K562 (cell line): ENCODE measurements at regions not wholly inside any gene's neighbourhood (a gene's known extent, or its start where the extent isn't known, plus 50 kb on each side); places are given as distances from the start of the nearest gene placed in this dataset.

Experiments
- ATAC-seq: fragments of 200-7000 bp; cut with Tn5 transposase; 3 replicates; pipeline ENCODE4 v1.9.1; 2020; ENCODE audit warnings: moderate library complexity
- BruUV-seq: library from RNA; stranded (reverse); fragments of 400-500 nt; replicated peaks from 2 replicates; lab custom pipeline; 2021; lab: Mats Ljungman, UMichigan
- CTCF ChIA-PET: fragments of 300-600 bp; formaldehyde crosslinking; extraction: SDS; loops from one replicate; lab custom pipeline; 2021; ENCODE audit warnings: low intra/inter-chr PET ratio; lab: Yijun Ruan, JAX
- POLR2A ChIA-PET: fragments of 300-600, 350-650 bp; sonication (Branson Sonifier 250); formaldehyde crosslinking; extraction: SDS; loops from one replicate; lab custom pipeline; 2021; ENCODE audit warnings: antibody characterized with exemption, inconsistent platforms; lab: Yijun Ruan, JAX
- DNase-seq, 4 experiments: peaks; one replicate each; pipeline versions ENCODE4 v3.0.0 to v3.0.0-alpha.2; 2011 to 2018; ENCODE audit warnings: low spot score in 3 of 4, mixed read lengths in 3 of 4; ENCODE audit errors: extremely low read depth in 1 of 4
- FAIRE-seq: peaks from 2 replicates; lab custom pipeline; 2011; peaks lifted over from hg19 to GRCh38; lab: Jason Lieb, UNC
- H2AFZ ChIP-seq: 2 replicates; pipeline ENCODE4 v1.6.0; 2011; ENCODE audit warnings: low read depth, low read length, control low read depth, inconsistent platforms
- H3K27ac ChIP-seq: fragments of 200-600 bp; 3 replicates; pipeline ENCODE4 v1.8.0; 2011; ENCODE audit warnings: low read depth, mild to moderate bottlenecking, control low read depth, inconsistent platforms, low read length, moderate library complexity, mixed read lengths; ENCODE audit errors: extremely low read depth
- H3K27me3 ChIP-seq, 2 experiments: fragments of 300-600 bp in 1 of 2; 2 replicates in 1 of 2; 3 replicates in 1 of 2; pipeline versions ENCODE4 v1.6.0 to v1.8.0; 2011; ENCODE audit warnings: inconsistent platforms in 2 of 2, low read length in 2 of 2, mild to moderate bottlenecking in 1 of 2, mixed read lengths in 1 of 2, moderate library complexity in 1 of 2; ENCODE audit not compliant: control insufficient read depth in 2 of 2, insufficient read depth in 2 of 2
- H3K36me3 ChIP-seq: fragments of 300-600 bp; 3 replicates; pipeline ENCODE4 v1.8.0; 2011; ENCODE audit warnings: mild to moderate bottlenecking, low read length, inconsistent platforms; ENCODE audit not compliant: control insufficient read depth, insufficient read depth
- H3K4me1 ChIP-seq, 2 experiments: fragments of 200-600 bp in 1 of 2; replicated peaks in 1 of 2; 2 replicates in 1 of 2; 3 replicates in 1 of 2; pipeline versions ENCODE4 v1.5.1 to v1.8.0; 2011; ENCODE audit warnings: inconsistent platforms in 2 of 2, low read length in 2 of 2, mild to moderate bottlenecking in 1 of 2, mixed read lengths in 1 of 2, moderate library complexity in 1 of 2; ENCODE audit not compliant: control insufficient read depth in 2 of 2, insufficient read depth in 2 of 2
- H3K4me2 ChIP-seq: 2 replicates; pipeline ENCODE4 v1.6.1; 2011; ENCODE audit warnings: low read length, control low read depth, inconsistent platforms, mixed read lengths; ENCODE audit not compliant: insufficient read depth
- H3K4me3 ChIP-seq: fragments of 200-600 bp; sonication (generic), shearing (Covaris generic); 2 replicates; pipeline ENCODE4 v1.5.1; 2016; ENCODE audit warnings: control low read depth, inconsistent platforms
- H3K79me2 ChIP-seq: fragments of 200-600 bp; 3 replicates; pipeline ENCODE4 v1.8.0; 2011; ENCODE audit warnings: low read length, inconsistent platforms; ENCODE audit not compliant: control insufficient read depth, insufficient read depth
- H3K9ac ChIP-seq, 2 experiments: 2 replicates each; pipeline versions ENCODE4 v1.6.0 to v1.6.1; 2011; ENCODE audit warnings: low read depth in 2 of 2, low read length in 2 of 2, control low read depth in 1 of 2, inconsistent platforms in 1 of 2, mild to moderate bottlenecking in 1 of 2, mixed read lengths in 1 of 2; ENCODE audit not compliant: insufficient read depth in 1 of 2
- H3K9me1 ChIP-seq: one replicate; pipeline ENCODE4 v1.6.0; 2011; ENCODE audit warnings: inconsistent platforms, mild to moderate bottlenecking, low read length, moderate library complexity; ENCODE audit not compliant: control insufficient read depth, insufficient read depth
- H3K9me3 ChIP-seq: replicated peaks from 2 replicates; pipeline ENCODE4 v1.5.1; 2011; ENCODE audit warnings: low read depth, low read length, inconsistent platforms; ENCODE audit not compliant: control insufficient read depth, insufficient read depth
- H4K20me1 ChIP-seq: replicated peaks from 2 replicates; pipeline ENCODE4 v1.6.1; 2011; ENCODE audit warnings: low read length, inconsistent platforms, mixed read lengths; ENCODE audit not compliant: control insufficient read depth, insufficient read depth
- BACH1 ChIP-seq: fragments of 200-800 bp; sonication (Bioruptor generic); IDR thresholded peaks from 2 replicates; pipeline ENCODE4 v1.6.1; 2016; ENCODE audit warnings: missing genetic modification characterization, missing compliant biosample characterization
- CTCF ChIP-seq, 3 experiments: IDR thresholded peaks in 2 of 3; conservative IDR thresholded peaks in 1 of 3; 2 replicates each; pipeline ENCODE4 v1.5.1; 2011 to 2012; ENCODE audit warnings: low read length in 3 of 3, mild to moderate bottlenecking in 3 of 3, control low read depth in 2 of 3, improper control_type of control experiment in 1 of 3, inconsistent platforms in 1 of 3, low read depth in 1 of 3, mixed read lengths in 1 of 3, moderate library complexity in 1 of 3; ENCODE audit not compliant: insufficient read depth in 2 of 3
- E2F6 ChIP-seq, 2 experiments: IDR thresholded peaks; 2 replicates each; pipeline ENCODE4 v1.6.1; 2011; ENCODE audit warnings: borderline replicate concordance in 1 of 2, control low read depth in 1 of 2, low read depth in 1 of 2, low read length in 1 of 2, mild to moderate bottlenecking in 1 of 2, mixed read lengths in 1 of 2, moderate library complexity in 1 of 2; ENCODE audit not compliant: insufficient read depth in 1 of 2, insufficient read length in 1 of 2, poor library complexity in 1 of 2, severe bottlenecking in 1 of 2; ENCODE audit errors: extremely low read depth in 1 of 2
- KAT2B ChIP-seq: IDR thresholded peaks from one replicate; pipeline ENCODE4 v1.6.1; 2012; ENCODE audit warnings: low read depth, mild to moderate bottlenecking, control low read depth, inconsistent platforms, low read length, moderate library complexity
- NR3C1 ChIP-seq: sonication (generic); formaldehyde crosslinking; IDR thresholded peaks from 2 replicates; pipeline ENCODE4 v1.8.1; 2022; ENCODE audit warnings: missing genetic modification reagents
- POLR2G ChIP-seq: fragments of 200-400 bp; formaldehyde crosslinking; IDR thresholded peaks from 2 replicates; pipeline ENCODE4 v1.6.1; 2017; ENCODE audit warnings: low read depth, mild to moderate bottlenecking, antibody characterized with exemption, low read length, moderate library complexity
- RBM22 ChIP-seq: fragments of 200-400 bp; formaldehyde crosslinking; IDR thresholded peaks from 2 replicates; pipeline ENCODE4 v1.6.1; 2018; ENCODE audit warnings: low read length, low read depth; ENCODE audit not compliant: poor library complexity, severe bottlenecking
- TRIM24 ChIP-seq, 2 experiments: fragments of 450-650 bp; IDR thresholded peaks; 2 replicates each; pipeline ENCODE4 v1.6.1; 2016
- ZFP30 ChIP-seq: fragments of 250-450 bp; sonication (Bioruptor Pico); IDR thresholded peaks from 2 replicates; pipeline ENCODE4 v1.8.0; 2022; ENCODE audit warnings: moderate library complexity, mild to moderate bottlenecking, inconsistent platforms, borderline replicate concordance
- ZFP91 ChIP-seq: sonication (generic); formaldehyde crosslinking; IDR thresholded peaks from 2 replicates; pipeline ENCODE4 v1.8.0; 2022; ENCODE audit warnings: mild to moderate bottlenecking, missing genetic modification reagents
- ZNF184 ChIP-seq: sonication (generic); formaldehyde crosslinking; IDR thresholded peaks from 2 replicates; pipeline ENCODE4 v1.5.0; 2020; ENCODE audit warnings: missing genetic modification reagents
- WGBS: fragments of 100-300 bp; shearing (Covaris generic); methylation state at CpG from one replicate; pipeline ENCODE4 v1.1.6; 2016; ENCODE audit warnings: low coverage, mixed read lengths; ENCODE audit not compliant: insufficient coverage; ENCODE audit errors: missing lambda C conversion rate; 5-methylcytosine and 5-hydroxymethylcytosine counted together
- in situ Hi-C: fragments of 300-500 bp; cut with MboI; formaldehyde crosslinking; loops from 4 replicates; pipeline ENCODE4 v1.15.0; 2018; ENCODE audit warnings: inconsistent platforms, mixed read lengths
- intact Hi-C: fragments of 100-400 bp; cut with micrococcal nuclease; formaldehyde crosslinking; loops from 2 replicates; pipeline ENCODE4 v1.14.2; 2022

DNA sequence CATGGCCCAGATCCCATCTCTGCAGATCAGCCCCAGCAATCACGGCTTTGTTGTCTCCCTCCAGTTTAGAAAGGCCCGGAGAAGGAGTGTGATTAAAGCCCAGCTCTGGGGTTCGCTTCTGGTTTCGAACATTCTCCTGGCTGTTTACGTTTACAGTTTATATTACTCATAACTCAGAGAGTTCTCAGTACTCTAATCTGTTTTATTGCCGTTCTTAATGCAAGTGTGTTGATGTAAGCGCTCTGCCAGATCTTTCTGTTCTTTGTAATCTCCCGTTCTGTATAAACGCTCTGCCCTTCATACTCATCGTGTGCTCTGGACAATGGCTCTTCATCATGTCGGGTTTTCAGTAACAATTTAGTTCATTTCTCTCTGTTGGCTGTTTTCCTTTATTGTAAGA lies 82.5 kb upstream of the PRNP start:
- Histone ChIP-seq H3K9me3 (no peaks in the 10 kb centered on the region), H3K36me3 (no peaks in the 10 kb centered on the region), H3K4me3 (no peak overlapping the region), H3K9me1 (no peaks in the 10 kb centered on the region), H3K27ac (no peak overlapping the region), H3K9ac (no peak overlapping the region), H3K4me2 (no peak overlapping the region), H2AFZ (no peak overlapping the region), H4K20me1 (no peaks in the 10 kb centered on the region), H3K79me2 (no peaks in the 10 kb centered on the region), H3K4me1 (no peaks in the 10 kb centered on the region), H3K27me3 (peaks cover 4 to 24% of the 10 kb centered on the region in 2 experiments; a peak in 3 of 5 replicates)
- no peak for ATAC-seq
- no peak for DNase-seq
- no peak for TF ChIP-seq ZNF184 (CRISPR knock-in tag)
- no TSS peak for BruUV-seq
- in situ Hi-C loops, result loop anchor here (10.0 kb wide), 1 partner anchor 341 kb away; no protein-coding TSS in a partner anchor
- CTCF ChIA-PET, result no interaction called here
- no peak for FAIRE-seq
- intact Hi-C loops, result loop anchor here (10.0 kb wide), 2 partner anchors 351 to 591 kb away; no protein-coding TSS in a partner anchor
- WGBS, result under 1% methylated on average over 11 of the region's 11 CpGs
- POLR2A ChIA-PET, result no interaction called here

DNA sequence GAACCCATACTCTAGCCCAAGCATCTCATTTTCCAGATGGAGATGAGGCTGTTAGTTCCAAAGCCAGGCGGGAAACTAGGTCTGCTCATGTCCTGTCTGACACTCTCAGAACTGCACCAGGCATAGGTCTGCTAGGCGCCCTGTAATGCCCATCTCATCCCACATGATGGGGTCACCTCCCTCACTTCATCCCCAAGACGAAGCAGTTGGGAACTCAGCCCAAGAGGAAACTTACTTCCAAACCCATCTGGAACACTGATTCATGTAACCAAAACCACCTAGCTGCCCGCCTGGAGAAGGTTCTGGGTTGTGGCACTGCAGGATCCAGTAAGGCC lies 84.0 kb upstream of the PRNP start:
- H3K4me1 ChIP-seq, result no peaks in the 10 kb centered on the region
- no peak for DNase-seq
- intact Hi-C loops (loop anchor here (10.0 kb wide), 2 partner anchors 353 to 593 kb away; no protein-coding TSS in a partner anchor), in situ Hi-C loops (loop anchor here (10.0 kb wide), 1 partner anchor 343 kb away; no protein-coding TSS in a partner anchor)
- H3K4me2 ChIP-seq, result no peak overlapping the region
- H4K20me1 ChIP-seq, result no peaks in the 10 kb centered on the region
- no peaks in the 10 kb centered on the region for H3K9me1 ChIP-seq
- POLR2A ChIA-PET, result interaction anchor here (0.6 to 2.1 kb wide), 2 partner anchors 122 to 319 kb away, joined by 3 to 5 read pairs; no protein-coding TSS in a partner anchor
- no peaks in the 10 kb centered on the region for H3K79me2 ChIP-seq
- no peak for FAIRE-seq
- CTCF ChIA-PET, result no interaction called here
- BruUV-seq, result no TSS peak
- no peak overlapping the region for H3K9ac ChIP-seq
- no peak overlapping the region for H3K27ac ChIP-seq
- H3K4me3 ChIP-seq, result no peak overlapping the region
- ATAC-seq, result no peak
- H3K27me3 ChIP-seq, result peaks cover 4 to 24% of the 10 kb centered on the region in 2 experiments; a peak in 3 of 5 replicates
- 0% methylated on average over 4 of the region's 4 CpGs for WGBS
- H3K9me3 ChIP-seq, result no peaks in the 10 kb centered on the region
- no peaks in the 10 kb centered on the region for H3K36me3 ChIP-seq
- no peak overlapping the region for H2AFZ ChIP-seq
- TF ChIP-seq TRIM24 (IDR thresholded peaks at IDR 0.05), result no peak
- TF ChIP-seq BACH1 (tag), result no peak
- no peak for TF ChIP-seq NR3C1 (CRISPR knock-in tag)
- no peak for TF ChIP-seq POLR2G
- TF ChIP-seq E2F6 (IDR thresholded peaks at IDR 0.05; ENCODE audit: borderline replicate concordance in 1 of 2, extremely low read depth in 1 of 2, insufficient read depth in 1 of 2, insufficient read length in 1 of 2, low read depth in 1 of 2, low read length in 1 of 2, poor library complexity in 1 of 2, severe bottlenecking in 1 of 2), result no peak
- TF ChIP-seq ZFP91, result no peak
- TF ChIP-seq ZFP30 (CRISPR knock-in tag), result no peak
- TF ChIP-seq RBM22, result no peak
- TF ChIP-seq CTCF (IDR thresholded peaks at IDR 0.05 in 2 of 3, conservative IDR thresholded peaks at IDR 0.05 in 1 of 3; ENCODE audit: insufficient read depth in 2 of 3, low read depth in 1 of 3, low read length in 3 of 3), result no peak
- no peak for TF ChIP-seq KAT2B
